HUES6 (cell line): ENCODE measurements at regions not wholly inside any gene's neighbourhood (a gene's known extent, or its start where the extent isn't known, plus 50 kb on each side); places are given as distances from the start of the nearest gene placed in this dataset.

ENCODE experiments used
- H3K27ac ChIP-seq: 2 replicates; pipeline ENCODE4 v1.7.0; 2013; ENCODE audit warnings: low read depth, mild to moderate bottlenecking, low read length, inconsistent platforms
- H3K27me3 ChIP-seq: 2 replicates; pipeline ENCODE4 v1.6.1; 2013; ENCODE audit warnings: low read length; ENCODE audit not compliant: control insufficient read depth, insufficient read depth
- H3K36me3 ChIP-seq: 2 replicates; pipeline ENCODE4 v1.6.1; 2013; ENCODE audit warnings: low read length; ENCODE audit not compliant: control insufficient read depth, insufficient read depth
- H3K4me1 ChIP-seq: 2 replicates; pipeline ENCODE4 v1.6.1; 2013; ENCODE audit warnings: low read length; ENCODE audit not compliant: control insufficient read depth, insufficient read depth
- H3K4me3 ChIP-seq: 2 replicates; pipeline ENCODE4 v1.5.1; 2013; ENCODE audit warnings: low read depth, low read length
- H3K9ac ChIP-seq: one replicate; pipeline ENCODE4 v1.6.1; 2013; ENCODE audit warnings: mild to moderate bottlenecking, low read length
- H3K9me3 ChIP-seq: 2 replicates; pipeline ENCODE4 v1.6.1; 2013; ENCODE audit warnings: low read depth, low read length; ENCODE audit not compliant: control insufficient read depth, insufficient read depth

DNA sequence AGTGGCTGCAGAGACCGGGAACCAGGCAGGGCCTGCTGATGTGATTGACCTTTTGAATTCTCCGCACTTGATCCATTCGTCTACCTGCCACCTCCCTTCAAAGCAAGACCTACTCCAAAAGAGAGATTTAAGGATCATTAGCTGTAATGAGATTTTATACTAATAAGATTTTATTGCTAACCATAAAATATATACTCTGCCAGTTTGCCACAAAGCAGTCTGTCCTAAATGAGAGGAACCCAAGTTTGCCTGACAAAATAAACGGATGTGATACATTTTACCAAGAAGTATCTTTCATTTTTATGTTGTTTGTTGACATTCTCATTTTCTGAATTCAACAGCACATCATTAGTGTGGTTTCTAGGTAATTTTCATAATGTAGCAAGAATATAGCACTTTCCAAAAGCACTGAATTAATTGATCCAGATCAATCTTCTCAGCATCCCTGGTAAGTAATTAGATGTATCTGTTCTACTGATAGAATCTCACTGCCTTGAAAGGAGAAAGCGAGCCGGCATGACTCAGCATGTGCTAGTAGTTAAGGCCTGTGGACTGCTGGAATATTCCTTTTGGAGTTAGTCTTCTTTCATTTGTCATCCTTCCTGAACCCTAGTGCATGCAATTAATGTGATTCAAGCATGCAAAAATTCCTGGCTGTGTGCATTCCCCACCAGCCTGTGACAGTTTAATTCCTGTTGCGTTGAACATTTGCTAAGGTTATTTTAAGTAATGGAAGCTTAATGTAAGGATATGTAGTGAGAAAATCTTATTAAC lies 128.5 kb downstream of the ARL6IP6 start:
- H3K9ac ChIP-seq, result no peak overlapping the region
- H3K4me3 ChIP-seq, result no peak overlapping the region
- H3K4me1 ChIP-seq, result no peaks in the 10 kb centered on the region

GRCh38 chr2:152835674-152836073 lies 117.3 kb downstream of the ARL6IP6 start:
- Histone ChIP-seq H3K36me3 (no peaks in the 10 kb centered on the region), H3K27me3 (no peaks in the 10 kb centered on the region), H3K4me3 (no peak overlapping the region), H3K27ac (no peak overlapping the region), H3K9ac (no peak overlapping the region), H3K4me1 (no peaks in the 10 kb centered on the region), H3K9me3 (no peaks in the 10 kb centered on the region)

More for the DNA sequence above, 128.5 kb downstream of the ARL6IP6 start:
- H3K36me3 ChIP-seq, result no peaks in the 10 kb centered on the region
- no peaks in the 10 kb centered on the region for H3K27me3 ChIP-seq
- H3K27ac ChIP-seq, result no peak overlapping the region
- H3K9me3 ChIP-seq, result no peaks in the 10 kb centered on the region

- H3K9ac ChIP-seq, result no peak overlapping the region
- H3K9me3 ChIP-seq, result no peaks in the 10 kb centered on the region
- H3K27me3 ChIP-seq, result no peaks in the 10 kb centered on the region
- H3K4me1 ChIP-seq, result 0 out of 2 replicates have a peak, but pooled peaks cover 4% of the 10 kb centered on the region
- H3K36me3 ChIP-seq, result no peaks in the 10 kb centered on the region
- no peak overlapping the region for H3K4me3 ChIP-seq
- H3K27ac ChIP-seq, result no peak overlapping the region
These were observed 109.5 kb downstream of the ARL6IP6 start for GRCh38 chr2:152827944-152828343.

GRCh38 chr2:152826581-152827279 lies 108.3 kb downstream of the ARL6IP6 start:
- H3K36me3 ChIP-seq, result no peaks in the 10 kb centered on the region
- H3K4me1 ChIP-seq, result 0 out of 2 replicates have a peak, but pooled peaks cover 4% of the 10 kb centered on the region
- no peaks in the 10 kb centered on the region for H3K27me3 ChIP-seq
- H3K9ac ChIP-seq, result no peak overlapping the region
- no peak overlapping the region for H3K27ac ChIP-seq
- no peak overlapping the region for H3K4me3 ChIP-seq
- H3K9me3 ChIP-seq, result no peaks in the 10 kb centered on the region

DNA sequence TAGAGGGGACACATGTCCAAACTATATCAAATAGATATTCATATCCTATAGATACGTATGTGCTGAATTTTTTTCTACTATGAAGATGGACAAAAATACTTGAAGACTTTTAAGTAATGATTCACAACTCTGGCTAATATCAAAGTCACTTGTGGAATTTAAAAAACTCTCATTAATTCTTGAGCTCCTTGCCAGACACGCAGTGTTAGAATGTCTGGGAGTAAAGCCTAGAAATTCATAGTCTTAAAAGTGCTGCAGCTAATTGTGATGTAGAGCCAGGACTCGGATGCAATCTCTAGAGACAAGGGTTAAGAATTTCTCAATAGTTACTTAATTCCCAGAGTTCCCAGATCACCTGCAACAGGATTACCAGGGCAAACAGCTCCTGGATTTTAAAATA lies 107.4 kb downstream of the ARL6IP6 start:
- Histone ChIP-seq H3K9ac (no peak overlapping the region), H3K27ac (no peak overlapping the region)

DNA sequence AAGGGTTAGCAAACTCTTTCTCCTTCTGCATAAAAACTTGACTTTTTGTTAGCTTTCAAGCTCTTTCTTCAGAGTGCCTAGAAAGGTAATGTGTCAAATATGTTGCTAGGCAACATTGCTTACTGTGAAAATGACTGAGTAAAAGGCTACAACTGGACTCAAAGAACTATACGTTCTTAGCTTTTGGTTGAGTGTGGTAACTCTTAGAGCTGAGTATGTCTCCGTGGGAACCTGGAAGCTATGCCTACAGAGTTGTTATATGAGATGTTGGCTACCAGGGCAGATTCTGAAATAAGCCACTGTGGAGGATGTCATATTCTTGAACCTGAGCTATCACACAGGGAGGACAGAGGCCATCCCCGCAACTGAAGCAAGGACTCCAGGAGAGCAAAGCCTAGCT lies 105.5 kb downstream of the ARL6IP6 start:
- no peaks in the 10 kb centered on the region for H3K36me3 ChIP-seq
- 0 out of 2 replicates have a peak, but pooled peaks cover 4% of the 10 kb centered on the region for H3K4me1 ChIP-seq
- no peak overlapping the region for H3K27ac ChIP-seq
- no peak overlapping the region for H3K9ac ChIP-seq
- no peak overlapping the region for H3K4me3 ChIP-seq
- H3K9me3 ChIP-seq, result no peaks in the 10 kb centered on the region
- H3K27me3 ChIP-seq, result no peaks in the 10 kb centered on the region

More for the DNA sequence above, 107.4 kb downstream of the ARL6IP6 start:
- Histone ChIP-seq H3K27me3 (no peaks in the 10 kb centered on the region), H3K36me3 (no peaks in the 10 kb centered on the region), H3K4me3 (no peak overlapping the region), H3K4me1 (0 out of 2 replicates have a peak, but pooled peaks cover 4% of the 10 kb centered on the region), H3K9me3 (no peaks in the 10 kb centered on the region)

DNA sequence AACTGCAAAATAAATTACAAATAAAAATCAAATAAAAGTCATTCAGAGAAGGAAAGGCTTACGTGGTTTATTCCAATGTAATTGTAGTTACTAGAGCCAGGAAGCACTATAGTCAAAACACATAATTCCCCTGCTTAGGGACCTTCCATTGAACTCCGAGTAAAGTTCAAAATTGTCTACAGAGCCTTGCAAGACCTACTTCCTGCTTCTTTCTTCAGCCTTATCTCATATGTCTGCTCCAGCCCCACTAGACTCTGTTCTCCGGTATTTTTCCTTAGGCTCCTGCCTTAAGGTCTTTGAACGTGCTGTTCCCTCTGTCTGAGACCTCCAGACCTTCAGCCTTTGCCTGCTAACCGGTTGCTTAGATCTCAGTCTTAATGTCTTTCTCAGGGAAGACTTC lies 104.3 kb downstream of the ARL6IP6 start:
- Histone ChIP-seq H3K36me3 (no peaks in the 10 kb centered on the region), H3K9me3 (no peaks in the 10 kb centered on the region), H3K4me3 (no peak overlapping the region), H3K27me3 (no peaks in the 10 kb centered on the region), H3K4me1 (0 out of 2 replicates have a peak, but pooled peaks cover 4% of the 10 kb centered on the region), H3K27ac (no peak overlapping the region), H3K9ac (no peak overlapping the region)

DNA sequence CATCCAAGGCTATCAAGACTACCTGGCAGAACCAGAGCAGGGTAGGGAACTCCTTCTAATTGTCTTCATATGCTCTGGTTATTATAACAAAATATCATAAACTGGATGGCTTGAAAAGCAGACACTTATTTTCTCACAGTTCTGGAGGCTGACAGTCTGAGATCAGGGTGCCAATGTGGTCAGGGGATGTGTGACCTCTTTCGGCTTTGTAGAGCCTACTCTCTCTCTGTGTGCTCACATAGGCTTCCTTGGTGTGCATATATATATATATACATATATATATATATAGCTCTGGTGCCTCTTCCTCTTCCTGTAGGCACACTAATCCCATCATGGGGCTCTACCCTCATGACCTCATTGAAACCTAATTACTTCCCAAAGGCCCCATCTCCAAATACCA lies 101.6 kb downstream of the ARL6IP6 start:
- no peaks in the 10 kb centered on the region for H3K4me1 ChIP-seq
- no peaks in the 10 kb centered on the region for H3K36me3 ChIP-seq
- H3K27me3 ChIP-seq, result no peaks in the 10 kb centered on the region
- no peaks in the 10 kb centered on the region for H3K9me3 ChIP-seq
- H3K4me3 ChIP-seq, result no peak overlapping the region
- no peak overlapping the region for H3K9ac ChIP-seq
- H3K27ac ChIP-seq, result no peak overlapping the region

DNA sequence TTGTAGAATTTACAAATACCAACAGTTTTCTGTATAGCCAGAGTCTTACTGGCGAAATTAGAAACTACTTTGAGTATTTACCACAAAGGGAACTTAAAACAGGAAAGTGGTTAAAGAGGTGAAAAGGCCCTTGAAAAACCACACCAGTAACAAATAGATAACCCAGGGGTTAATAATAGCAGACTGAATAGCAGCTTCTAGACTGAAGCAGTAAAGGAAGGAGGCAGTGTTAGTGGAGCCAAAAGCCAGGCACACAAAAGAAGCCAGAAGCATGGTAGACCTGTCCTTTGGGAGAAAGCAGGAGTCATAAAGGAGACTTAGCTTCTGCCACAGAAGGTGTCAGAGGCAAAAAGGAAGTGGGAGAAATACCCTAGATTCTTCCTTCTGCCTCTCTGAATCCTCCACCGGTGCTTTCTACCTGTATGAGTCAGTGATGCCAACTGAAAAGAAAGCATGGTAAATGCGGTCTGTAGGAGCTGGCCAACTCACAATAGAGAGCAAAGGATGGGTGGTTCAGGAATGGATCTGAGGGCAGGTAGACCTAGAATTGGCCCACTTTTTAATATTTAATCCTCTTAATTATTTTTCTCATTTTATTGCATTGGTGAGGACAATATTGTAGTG lies 97.3 kb downstream of the ARL6IP6 start:
- no peak overlapping the region for H3K4me3 ChIP-seq
- H3K9ac ChIP-seq, result no peak overlapping the region
- H3K4me1 ChIP-seq, result no peaks in the 10 kb centered on the region; the same call in 1 of the 2 replicates
- H3K27ac ChIP-seq, result no peak overlapping the region
- no peaks in the 10 kb centered on the region for H3K27me3 ChIP-seq
- peaks cover 3% of the 10 kb centered on the region for H3K9me3 ChIP-seq
- no peaks in the 10 kb centered on the region for H3K36me3 ChIP-seq

DNA sequence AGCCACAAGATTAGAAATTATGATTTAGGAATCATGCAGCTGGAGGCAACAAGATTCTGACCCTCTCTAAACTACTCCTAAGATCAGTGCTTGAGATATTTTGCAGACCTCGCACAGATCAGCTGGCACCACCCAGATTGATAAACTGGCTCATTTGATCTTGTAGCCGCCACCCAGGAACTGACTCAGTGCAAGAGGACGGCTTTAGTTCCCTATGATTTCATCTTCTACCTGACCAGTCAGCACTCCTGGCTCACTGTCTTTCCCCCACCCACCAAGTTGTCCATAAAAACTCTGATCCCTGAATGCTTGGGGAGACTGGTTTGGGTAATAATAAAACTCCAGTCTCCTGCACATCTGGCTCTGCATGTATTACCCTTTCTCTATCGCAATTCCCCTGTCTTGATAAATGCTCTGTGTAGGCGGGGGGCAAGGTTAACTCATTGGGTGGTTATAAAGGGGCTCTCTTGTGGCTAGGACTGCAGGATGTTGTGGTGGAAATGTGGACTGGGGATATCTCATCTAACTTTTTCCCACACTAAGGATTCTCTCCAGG lies 96.1 kb downstream of the ARL6IP6 start:
- no peak overlapping the region for H3K27ac ChIP-seq
- H3K9ac ChIP-seq, result no peak overlapping the region
- H3K4me1 ChIP-seq, result no peaks in the 10 kb centered on the region; the same call in 1 of the 2 replicates
- no peaks in the 10 kb centered on the region for H3K36me3 ChIP-seq
- no peak overlapping the region for H3K4me3 ChIP-seq
- no peaks in the 10 kb centered on the region for H3K27me3 ChIP-seq
- H3K9me3 ChIP-seq, result peaks cover 3% of the 10 kb centered on the region
